Left renal cortex interstitium (tissue), 4 donors: ENCODE measurements at regions not wholly inside any gene's neighbourhood (a gene's known extent, or its start where the extent isn't known, plus 50 kb on each side); places are given as distances from the start of the nearest gene placed in this dataset.
A peak's percentile ranks its signal among the peaks of the same experiment; 100 is the strongest.

Experiments
- DNase-seq, 4 donors: peaks; one replicate each; pipeline ENCODE4 v3.0.0-alpha.2; 2013; ENCODE audit warnings: low read depth in 4 of 4, low spot score in 2 of 4, missing footprints in 1 of 4

DNA sequence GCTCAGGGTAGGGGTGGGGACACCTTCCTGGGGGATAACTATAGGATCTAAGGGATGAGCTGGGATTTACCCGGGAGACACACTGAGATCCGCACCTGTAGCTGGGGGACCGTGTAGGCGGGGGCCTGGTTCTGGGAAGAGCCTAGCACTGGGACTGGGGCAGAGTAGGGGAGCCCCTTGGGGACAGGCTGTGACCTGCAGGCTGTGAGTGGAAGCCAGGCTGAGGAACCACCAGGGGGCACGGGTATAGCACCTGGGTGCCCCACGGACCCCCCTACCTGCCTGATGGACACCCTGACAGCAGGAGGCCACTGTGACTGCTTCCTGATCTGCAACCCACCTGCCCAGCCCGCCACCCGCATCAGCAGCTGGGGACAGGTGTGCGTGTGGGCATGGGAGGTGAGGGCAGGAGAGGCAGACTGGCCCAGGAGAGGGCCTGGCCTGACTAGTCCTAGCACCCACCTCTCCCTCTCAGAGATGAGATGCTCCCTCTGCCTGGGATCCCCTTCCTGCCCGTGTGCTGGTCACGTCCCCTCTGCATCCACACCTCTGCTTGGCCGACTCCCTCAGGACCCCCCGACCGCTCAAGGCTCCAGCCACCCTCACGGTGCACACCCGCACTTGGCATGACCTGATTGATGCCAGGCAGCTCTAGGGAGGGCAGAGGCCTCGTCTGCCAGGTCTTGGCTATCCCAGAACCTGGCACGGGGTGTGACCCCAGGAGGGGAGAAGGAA, 94.2 kb upstream of the NKX1-1 start:
- DNase-seq = no peak

DNA sequence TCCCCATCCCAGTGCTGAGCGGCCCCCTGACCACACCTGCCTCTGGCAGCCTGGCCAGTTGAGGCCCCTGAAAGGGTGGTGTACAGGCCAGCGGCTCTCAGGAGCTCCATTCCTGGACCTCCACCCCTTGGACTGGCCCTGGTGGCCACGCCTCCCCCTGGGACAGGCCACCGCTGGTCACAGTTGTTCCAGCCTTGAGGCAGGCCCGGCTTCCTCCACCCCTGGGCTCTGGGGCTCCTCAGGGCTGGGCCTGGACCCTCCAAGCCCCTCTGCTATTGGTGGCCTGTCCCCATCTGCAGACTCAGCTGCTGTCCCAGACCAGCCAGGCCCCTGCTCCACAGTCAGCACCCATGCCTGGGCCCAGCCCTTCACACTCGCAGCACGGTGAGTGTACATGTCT, 93.2 kb upstream of the NKX1-1 start:
- no peak for DNase-seq

DNA sequence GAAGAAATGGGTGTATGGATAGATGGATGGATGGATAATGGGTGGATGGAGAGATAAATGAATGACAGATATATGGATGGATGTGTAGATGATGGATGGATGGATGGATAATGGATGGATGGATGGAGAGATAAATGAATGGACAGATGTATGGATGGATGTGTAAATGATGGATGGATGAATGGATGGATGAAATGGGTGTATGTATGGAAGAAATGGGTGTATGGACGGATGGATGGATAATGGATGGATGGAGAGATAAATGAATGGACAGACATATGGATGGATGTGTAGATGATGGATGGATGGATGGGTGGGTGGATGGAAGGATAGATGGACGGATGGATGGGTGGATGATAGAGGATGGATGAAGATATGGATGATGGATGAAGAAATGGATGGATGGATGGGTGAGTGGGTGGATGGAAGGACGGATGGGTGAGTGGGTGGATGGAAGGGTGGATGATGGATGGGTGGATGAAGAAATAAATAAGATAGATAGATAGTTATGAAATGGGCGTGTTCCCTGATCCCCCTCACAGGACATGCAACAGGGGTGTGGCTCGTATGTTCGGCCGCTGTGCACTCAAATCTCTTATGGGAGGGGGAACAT, 91.1 kb upstream of the NKX1-1 start:
- no peak for DNase-seq

DNA sequence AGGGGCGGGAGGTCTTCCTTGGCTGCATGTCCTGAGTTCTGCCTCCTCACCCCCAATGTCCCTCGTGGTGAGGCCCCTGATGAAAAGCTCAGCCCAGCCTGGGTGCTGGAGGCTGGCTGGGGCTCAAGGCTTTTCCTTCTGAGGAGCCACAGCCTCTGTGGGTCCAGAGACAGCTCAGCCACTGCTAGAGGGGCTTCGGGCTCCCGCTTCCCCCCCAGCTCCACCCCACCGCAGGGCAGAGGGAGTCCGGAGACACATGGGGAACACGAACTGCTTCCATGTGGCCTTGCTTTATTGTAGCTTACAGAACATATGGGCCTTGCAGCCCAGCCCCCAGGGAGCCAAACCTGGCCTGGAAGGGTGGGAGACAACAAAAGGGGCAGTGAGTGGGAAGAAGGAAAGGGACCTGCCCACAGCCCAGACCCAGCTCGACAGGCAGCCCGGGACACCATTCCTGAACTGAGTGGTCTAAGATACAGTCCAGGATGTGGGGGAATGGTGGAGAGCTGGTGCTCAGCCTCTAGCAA, 89.9 kb upstream of the NKX1-1 start:
- no peak for DNase-seq

DNA sequence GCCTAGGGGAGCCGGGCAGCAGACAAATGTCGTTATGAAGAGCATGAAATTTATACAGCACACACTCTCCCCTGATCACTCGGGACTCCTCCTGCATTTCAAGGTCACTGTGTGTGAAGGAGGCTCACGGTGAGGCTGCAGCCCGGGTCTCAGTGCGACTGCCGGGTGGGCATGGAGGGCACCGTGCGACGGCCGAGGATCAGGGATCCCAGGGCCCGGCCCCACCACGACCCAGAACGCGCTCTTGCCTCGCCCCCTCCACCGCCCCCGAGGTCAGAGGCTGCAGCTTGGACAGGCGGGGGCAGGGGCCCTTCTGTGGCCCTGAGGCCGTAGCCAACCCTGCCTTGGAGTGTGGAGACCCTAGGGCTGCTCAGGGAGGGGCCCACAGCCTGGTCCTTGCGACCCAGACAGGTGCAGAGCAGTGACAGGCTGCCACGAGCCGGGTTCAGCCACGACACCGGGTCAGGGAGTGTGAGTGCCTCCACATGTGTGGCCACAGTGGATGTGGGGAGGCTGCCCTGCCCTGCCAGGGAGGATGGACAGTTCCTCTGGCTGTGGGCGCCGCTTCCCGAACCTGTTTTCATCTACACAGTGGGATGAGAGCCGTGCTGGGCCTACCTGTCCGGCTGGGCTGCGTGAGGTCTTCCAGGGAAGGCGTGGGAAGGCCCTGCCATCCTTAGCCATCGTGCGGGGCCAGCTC, 89.3 kb upstream of the NKX1-1 start:
- DNase-seq = no peak

DNA sequence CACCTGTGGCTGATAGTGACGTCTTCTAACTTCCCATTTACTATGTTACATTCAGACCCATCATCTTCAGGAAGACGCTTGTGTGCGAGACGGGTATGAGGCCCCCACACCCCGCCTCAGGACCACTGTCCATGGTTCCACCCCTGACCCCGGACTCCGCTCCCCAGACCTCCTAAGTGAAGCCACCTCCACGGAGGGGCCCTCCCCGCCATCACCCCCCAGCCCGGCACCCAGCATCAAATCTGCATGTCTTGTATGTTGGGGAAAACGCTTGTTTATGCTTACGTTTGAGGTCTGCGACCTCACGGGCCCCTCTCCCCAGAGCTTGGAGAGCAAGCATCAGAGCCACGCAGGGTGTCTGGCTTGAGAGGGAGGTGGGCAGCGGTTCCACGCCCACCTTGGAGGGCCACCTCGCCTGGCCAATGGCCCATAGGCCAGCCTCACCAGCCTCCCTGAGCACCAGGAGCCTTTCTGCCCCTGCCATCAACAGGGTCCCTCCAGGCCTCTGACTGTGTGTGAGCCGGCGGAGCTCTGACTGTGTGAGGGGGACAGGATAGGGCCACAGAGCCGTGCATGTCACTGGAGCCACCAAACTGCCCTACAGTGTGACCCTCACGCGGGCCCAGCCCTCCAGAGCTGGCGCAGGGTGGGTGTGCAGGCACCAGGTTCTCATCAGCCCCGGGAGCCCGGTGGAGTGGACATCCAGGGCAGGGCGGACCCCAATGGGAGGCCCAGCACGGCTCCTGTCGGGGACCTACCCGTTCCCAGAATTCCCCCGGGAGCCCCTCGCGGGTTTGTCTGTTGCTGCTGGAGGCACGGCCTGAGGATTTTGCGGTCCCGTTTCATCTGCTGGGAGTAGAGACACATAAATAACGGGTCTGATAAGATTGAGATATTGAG, 88.4 kb upstream of the NKX1-1 start:
- no peak for DNase-seq

DNA sequence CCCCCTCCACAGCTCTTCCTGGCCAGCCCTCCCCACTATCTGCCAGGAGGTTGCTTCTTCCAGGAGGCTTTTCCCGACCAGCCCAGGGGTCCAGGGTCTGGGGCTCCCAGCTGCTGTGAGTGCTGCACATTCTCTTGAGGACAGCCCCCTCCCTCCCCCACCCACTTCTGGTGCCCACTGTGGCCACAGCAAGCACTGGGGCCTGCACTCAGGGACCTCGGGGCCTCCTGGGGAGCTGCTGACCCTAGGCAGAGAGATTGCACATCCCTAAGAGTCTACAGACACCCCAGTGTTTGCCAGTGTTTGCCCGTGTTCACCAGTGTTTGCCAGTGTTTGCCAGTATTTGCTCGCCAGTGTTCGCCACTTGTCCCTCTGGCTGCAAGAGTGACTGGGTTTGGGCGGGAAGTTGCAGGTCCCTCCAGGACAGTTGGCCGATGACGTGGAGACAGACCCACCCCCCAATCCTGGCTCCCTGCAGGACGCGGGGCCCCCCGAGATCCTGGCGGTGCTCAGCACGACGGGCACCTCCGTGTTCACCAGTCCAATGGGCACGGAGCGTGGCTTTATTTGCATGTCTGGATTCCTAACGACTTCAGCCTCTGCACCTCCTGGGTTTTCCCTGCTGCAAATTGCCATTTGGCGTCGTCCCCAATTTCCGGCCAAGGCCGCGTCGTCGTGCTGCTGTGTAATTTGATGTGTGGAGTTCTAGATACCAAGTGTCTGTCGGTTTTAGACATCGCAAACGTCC, 87.5 kb upstream of the NKX1-1 start:
- DNase-seq = no peak

DNA sequence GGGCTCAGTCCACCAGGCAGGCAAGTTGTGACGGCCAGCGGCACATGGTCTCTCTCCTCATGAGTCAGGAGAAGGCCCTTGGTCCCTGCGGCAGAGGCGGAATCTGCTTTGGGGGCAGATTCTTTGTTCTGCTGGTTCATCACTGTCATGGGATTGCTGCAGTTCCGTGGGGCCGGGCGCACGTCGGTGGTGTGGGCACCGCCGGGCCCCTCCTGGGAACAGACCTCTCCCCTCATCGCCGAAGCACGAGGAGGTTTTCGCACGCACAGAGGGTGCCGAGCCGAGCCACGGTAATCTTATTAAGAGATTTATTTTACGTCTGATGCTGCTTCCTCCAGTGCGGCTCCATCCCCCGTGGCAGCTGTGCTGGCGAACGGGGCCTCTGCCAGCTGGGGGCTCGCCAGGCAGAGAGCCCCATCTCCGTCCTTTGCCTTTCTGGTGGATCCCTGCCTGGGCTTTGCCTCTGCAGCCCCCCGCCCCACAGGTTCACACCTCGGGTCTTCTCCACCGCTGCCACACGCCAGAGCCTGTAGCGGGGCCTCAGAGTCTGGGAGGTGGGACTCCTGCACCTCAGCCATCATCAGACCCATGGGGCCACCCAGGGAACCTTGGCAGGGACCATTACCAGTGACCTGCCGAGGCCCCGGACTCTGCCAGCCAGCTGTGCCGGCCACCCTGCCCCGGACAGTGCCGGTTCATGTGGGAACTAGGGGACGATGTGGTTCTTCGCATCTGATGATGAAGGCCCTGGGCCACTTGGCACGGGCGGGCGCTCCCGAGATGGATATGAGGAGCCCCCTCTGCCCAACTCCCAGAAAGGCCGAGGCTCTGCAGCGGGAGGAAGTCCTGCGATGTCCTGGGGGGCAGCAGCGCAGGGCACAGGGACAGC, 86.7 kb upstream of the NKX1-1 start:
- no peak for DNase-seq

DNA sequence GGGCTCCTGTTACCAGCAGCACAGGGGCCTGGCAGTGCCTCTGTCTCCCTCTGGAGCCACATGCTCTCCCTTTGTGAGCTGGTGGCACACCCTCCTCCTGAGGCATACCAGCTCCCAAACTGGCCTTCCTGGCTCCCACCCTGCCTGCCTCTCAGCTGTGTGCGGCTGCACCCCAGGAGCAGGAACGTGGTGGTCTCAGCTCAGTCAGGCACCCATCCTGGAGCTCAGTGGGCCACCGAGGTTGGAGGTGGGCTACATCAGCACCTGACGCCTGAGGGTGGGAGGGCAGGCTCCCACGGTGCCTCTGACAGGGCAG, 85.9 kb upstream of the NKX1-1 start:
- no peak for DNase-seq

DNA sequence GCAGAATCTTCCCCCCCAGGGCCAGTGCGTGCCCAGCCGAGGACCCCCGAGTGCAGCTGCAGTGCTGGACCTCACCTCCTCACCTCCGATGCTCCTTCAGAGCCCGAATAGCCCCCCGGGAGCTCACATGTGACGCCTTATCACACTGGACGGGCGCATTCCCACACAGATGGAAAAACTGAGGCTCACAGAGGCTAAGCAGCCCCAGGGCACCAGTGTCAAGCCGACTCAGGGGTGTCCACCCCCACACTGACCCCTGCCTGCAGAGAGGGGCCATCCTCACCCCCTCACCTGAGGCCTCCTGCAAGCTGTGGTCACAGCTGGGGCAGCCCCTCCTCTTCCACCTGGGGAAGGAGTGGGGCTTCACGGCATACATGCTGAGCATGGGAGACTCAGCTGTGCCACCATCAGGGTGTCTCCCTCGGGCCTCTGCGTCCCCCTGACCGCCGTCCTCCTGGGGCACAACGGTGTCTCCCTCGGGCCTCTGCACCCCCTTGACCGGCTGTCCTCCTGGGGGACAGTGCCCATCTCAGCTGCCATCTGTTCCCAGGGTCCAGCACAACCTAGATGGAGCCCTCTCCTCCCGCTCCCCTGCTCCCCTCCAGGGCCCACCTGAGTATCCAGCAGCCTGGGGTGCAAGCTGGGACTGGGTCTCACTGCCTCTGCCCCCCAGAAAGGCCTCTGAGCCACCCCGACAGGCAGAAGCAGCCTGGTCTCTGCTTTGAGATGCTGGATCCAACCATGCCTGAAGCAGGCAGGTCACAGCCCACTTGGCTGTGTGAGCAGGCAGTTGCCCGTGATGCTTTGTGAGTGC, 85.3 kb upstream of the NKX1-1 start:
- DNase-seq = no peak

DNA sequence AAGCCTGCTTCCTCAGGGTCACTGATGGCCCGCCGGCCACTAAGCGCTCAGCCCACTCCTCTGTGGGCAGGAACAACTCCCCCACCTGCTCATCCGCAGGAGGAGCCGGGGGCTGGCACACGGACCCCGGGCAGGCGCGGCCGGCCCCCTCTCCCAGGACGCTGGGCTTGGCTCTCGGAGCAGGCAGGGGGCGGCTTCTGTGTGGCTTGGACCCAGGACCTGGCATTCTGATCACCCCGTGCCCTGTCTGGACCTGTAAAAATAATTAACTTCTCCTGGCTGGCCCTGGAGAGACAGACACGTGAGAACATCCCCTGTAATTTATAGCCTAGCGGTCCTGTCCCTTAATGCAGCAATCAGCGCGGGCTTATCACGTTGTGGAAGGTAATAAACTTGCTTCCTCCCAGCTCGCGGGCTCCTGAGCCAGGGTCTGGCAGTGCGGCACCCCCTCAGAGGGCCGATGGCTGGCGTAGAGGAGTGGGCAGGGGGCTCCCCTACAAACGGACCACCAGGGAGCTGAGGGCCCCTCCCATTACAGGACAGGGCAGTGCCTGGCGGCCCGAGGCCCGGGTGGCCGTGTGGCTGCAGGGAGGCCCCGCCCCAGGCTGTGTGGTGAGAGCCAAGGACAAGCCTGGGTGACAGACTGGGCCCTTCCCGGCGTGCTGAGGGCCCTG, 84.5 kb upstream of the NKX1-1 start:
- DNase-seq = peak in 1 of 4 donors; percentile 3

DNA sequence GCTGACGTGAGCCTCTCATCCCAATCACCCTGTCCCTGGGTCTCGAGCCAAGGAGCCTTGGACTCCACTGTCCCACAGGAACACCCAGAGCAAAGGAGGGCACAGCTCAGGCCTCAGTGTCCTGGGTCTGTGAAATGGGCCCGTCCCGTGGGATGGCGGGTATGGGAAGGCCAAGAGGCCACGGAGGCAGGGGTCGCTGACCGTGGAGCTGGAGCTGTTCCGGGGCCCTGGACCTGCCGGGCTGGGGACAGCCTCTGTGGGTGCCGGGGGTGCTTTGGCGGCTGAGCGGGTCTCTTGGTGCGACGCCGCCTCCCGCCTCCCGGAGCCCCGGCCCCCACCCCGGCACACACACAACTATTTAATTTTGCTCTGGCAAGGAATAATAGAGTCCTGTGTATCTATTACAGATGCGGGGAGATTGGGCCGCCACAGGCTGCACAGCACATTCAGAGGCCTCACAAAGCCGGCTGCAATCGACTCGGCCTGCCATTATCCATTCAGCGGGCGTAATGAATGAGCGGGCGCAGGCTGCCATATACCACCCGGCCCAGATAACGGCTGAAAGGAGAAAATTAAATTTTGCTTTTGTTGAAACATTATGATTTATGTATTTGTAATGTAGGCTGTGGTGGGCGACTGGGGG, 83.9 kb upstream of the NKX1-1 start:
- no peak for DNase-seq

DNA sequence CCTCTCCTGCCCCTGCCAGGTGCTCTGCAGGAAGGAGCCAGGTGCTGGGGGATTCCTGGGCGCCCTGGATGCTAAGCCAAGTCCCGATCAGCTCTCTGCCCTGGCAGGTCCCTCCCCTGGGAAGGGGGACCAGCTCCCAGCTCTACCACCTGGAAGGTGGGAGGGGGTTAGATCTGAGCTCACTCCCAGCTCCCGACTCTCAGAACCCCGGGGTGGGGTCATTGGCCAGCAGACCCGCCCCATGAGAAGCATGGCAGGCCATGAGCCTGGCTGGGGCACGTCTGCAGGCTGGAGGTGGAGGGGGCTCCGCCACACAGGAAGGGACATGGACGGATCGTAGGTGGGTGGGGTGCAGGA, 83.4 kb upstream of the NKX1-1 start:
- no peak for DNase-seq

DNA sequence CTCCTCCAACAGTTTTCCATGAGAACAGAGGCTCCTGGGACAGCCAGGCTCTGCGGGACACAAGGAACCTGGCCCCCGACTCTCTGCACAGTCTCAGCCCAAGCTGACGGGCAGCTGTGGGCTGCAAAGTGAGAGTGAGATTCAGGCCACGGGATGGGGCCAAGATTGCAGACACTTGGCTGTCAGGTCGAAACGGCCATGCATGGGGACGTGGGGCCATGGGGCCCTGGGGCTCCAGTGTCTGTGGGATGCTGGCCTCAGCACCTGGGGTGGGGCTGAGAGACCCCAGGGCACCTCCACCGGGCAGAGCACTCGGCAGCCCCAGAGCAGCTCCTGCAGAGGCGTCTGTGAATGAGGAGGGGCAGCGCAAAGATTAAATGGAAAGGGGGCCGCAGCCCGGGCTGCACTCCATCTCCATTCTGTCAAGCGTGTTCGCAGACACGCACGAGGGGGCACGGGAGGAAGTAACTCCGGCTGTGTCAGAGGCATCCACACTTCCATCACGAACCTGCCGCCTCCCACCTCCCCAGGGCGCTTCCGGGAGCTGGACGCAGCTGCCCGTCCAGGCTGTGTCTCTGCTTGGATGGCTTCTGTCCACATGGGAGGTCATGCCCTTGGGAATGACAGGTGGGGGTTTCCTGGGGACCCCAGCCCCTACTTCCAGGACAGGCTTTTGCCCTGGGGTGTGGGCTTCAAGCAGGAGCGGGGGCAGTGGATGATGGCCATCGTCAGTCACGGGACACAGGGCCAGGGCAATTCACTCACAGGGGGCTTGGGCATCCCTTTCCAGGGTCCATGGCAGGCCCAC, 82.8 kb upstream of the NKX1-1 start:
- DNase-seq = no peak

DNA sequence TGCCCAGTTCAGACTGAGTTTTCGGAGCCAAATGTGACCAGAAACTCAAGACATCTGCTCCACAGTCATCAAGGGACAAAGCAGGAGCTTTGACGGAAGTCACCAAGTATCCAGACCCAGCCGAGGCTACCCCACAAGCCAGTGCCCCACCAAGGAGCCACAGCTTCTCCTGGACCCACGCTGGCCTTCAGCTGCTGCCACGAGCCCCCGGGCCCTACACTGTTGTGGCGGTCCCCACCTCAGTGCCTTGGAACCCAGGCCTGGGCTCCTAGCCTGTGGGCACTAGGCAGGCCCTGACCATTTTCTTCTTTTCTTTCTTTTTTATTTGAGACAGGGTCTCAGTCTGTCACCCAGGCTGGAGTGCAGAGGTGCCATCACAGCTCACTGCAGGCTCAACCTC, 82.1 kb upstream of the NKX1-1 start:
- no peak for DNase-seq

DNA sequence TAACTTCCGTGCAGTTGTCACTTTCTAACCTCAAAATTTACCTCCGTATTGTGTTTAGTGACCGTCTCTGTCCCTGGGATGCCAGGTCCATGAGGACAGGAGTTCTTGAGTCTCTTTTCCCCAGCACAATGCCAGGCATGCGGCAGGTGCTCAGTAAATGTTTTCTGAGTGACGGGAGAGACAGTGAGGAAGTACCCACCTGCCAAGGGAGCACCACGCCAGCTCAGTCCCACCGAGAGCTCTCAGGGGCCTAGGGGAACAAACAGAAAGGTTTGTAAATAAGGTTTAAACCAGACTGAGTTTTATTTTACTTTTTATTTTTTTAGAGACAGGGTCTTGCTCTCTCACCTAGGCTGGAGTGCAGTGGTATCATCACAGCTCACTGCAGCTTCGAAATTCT, 81.5 kb upstream of the NKX1-1 start:
- DNase-seq = no peak

DNA sequence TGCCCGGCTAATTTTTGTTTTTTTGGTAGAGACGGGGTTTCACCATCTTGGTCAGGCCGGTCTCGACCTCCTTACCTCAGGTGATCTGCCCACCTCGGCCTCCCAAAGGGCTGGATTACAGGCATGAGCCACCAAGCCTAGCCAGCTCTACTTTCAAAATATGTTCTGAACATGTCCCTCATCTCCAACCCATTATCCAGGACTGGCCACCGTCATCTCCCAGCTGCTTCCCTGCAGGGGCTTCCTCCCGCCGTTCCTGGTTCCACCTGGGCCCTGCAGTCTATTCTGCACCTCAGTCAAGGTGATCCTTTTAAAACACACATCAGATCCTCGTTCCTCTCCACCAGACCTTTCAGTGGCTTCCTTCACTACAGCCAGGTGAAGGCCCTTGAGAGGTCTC, 80.9 kb upstream of the NKX1-1 start:
- DNase-seq = no peak
